AG10803 (cell line): ENCODE measurements at regions not wholly inside any gene's neighbourhood (a gene's known extent, or its start where the extent isn't known, plus 50 kb on each side); places are given as distances from the start of the nearest gene placed in this dataset.

Source experiments
- DNase-seq: peaks from one replicate; pipeline ENCODE4 v3.0.0; 2010; ENCODE audit warnings: low read depth
- H3K4me3 ChIP-seq: 2 replicates; pipeline ENCODE4 v1.5.1; 2011; ENCODE audit warnings: mild to moderate bottlenecking, low read length, control low read depth
- TF ChIP-seq, protein P1 (sequence below): conservative IDR thresholded peaks from 2 replicates; pipeline ENCODE4 v1.5.1; 2011; ENCODE audit warnings: mild to moderate bottlenecking, low read length, control low read depth, inconsistent platforms

DNA sequence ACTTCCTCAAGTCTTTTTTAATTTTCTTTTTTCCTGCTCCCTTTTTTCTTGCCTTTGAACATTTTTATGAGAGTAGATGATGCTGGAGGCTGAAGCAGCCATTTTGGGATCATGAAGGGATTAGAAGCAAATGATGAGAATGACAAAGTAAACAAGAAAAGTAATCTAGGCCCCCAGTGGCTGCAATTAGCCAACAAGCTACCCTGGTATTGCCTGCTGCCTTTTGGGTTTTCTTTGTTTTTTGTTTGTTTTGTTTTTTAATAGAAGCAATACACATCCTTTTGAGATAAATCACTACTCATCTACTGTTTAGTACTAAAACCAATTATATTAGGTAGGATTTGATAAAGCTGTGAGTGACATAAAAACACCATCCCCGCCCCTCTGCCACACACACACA is 280.7 kb upstream of the ADGRL2 start:
- DNase-seq = no peak
- no peak overlapping the region for H3K4me3 ChIP-seq
- TF ChIP-seq, protein P1, sequence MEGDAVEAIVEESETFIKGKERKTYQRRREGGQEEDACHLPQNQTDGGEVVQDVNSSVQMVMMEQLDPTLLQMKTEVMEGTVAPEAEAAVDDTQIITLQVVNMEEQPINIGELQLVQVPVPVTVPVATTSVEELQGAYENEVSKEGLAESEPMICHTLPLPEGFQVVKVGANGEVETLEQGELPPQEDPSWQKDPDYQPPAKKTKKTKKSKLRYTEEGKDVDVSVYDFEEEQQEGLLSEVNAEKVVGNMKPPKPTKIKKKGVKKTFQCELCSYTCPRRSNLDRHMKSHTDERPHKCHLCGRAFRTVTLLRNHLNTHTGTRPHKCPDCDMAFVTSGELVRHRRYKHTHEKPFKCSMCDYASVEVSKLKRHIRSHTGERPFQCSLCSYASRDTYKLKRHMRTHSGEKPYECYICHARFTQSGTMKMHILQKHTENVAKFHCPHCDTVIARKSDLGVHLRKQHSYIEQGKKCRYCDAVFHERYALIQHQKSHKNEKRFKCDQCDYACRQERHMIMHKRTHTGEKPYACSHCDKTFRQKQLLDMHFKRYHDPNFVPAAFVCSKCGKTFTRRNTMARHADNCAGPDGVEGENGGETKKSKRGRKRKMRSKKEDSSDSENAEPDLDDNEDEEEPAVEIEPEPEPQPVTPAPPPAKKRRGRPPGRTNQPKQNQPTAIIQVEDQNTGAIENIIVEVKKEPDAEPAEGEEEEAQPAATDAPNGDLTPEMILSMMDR = no peak

DNA sequence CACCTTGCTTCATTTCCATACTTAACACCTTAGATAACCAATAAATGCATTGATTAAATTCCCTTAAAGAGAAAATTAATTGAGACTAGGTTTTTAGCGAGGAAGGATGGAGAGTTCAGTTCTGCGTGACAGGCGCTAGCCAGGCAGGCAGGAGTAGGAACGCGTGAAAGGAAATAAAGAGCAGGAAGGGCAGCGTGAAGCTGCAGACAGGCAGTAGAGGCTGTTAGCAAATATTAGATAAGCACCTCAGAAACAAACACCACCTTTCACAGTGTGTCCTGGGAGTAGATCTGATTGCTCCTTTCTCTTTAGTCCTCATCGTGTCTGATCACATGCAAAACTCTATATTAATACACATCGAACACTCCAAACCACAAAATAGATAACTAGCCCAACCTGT is 282.7 kb upstream of the ADGRL2 start:
- H3K4me3 ChIP-seq = no peak overlapping the region
- DNase-seq = no peak
- TF ChIP-seq, protein P1 = no peak

DNA sequence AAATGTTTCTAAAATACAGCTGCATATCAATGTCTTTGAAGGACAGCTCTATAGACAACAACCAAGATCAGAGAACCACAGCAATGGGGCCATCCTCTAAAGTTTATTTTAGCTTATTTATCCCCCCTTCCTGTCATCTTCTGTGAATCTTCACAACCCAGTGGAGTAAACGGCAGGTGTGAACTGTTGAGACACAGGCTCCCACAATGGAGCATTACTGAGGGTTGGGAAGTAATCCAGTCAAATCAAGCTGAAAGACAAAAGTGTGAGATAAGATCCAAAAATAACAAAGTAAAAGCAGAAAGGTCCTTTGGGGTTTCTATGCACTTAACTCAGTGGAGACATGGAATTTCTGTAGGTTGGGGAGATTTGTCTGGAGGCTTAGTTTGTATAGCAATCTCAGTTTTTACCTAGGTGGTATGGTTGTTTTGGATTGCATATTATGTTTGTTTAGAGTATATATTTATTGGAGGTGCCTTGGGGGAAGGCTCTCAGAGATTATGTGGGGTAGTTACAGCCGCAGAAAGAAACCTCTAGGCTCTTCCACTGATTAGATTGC is 286.9 kb upstream of the ADGRL2 start:
- no peak overlapping the region for H3K4me3 ChIP-seq
- TF ChIP-seq, protein P1 = no peak
- no peak for DNase-seq

DNA sequence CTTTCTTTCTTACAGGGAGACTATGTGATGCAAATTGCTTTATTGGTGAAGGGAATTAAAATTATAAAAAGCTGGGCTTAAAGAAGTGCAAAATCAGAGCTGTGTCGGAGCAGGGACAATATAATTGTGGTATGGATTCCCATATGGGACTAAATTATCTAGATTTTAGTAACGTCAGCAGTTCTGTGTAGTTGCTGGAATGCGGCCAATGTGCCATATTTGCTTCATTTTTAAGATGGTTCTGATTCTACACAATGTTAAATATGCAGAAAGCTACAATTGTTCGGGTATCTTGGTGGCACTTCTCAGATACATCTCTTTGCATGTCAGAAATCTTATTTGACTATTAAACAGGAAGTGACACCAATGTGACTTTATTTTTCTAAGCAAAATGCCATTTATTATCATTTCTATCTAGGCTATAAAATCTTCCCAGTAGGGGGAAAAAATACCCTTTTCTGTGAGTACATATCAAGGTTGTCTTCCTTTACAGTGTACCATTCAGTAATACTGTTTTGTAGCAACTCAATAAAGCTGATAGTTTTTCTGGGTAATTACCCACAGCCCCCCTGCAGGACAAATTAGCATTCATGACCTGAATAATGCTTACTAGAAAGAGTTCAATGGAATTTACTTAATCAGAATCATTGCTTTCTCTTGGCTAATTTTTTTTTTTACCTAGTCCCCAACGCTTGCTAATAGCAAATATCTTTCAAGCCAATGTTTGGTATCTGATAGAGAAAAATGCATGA is 288.3 kb upstream of the ADGRL2 start:
- TF ChIP-seq, protein P1 = no peak
- no peak for DNase-seq
- no peak overlapping the region for H3K4me3 ChIP-seq

DNA sequence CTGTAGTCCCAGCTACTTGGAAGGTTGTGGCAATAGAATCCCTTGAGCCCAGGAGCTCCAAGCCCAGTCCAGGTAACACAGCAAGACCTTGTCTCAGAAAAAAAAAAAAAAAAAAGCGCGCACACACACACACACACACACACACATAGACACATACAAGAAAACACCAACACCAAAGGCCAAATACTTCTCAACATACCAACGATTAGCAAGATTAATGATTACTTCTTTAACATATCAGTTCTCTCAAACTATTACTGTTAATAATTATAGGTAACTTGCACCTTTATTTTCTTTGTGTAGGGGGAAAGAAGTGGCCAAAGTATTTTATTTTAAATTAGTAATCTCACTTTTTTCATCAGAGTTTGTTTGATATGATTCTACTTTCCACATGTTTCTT is 289.5 kb upstream of the ADGRL2 start:
- DNase-seq = no peak
- H3K4me3 ChIP-seq = no peak overlapping the region
- TF ChIP-seq, protein P1 = no peak

DNA sequence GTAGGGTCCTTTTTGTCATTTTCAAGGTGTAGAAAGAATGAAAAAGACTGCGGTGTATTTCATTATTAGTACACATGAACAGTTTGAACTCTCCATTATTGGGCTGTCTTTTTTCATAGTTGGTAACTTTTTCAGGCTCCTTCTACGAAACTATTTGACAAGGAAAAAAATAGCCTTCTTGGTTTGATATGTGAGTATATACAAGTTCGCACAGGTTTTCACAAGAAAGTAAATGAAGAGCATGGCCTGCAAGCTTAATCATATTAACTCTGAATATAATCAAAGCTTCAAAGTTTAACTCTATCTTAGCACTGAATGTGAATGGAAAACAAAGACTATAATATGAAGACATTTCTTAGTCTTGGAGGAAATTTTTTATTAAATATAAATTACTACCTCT is 290.0 kb upstream of the ADGRL2 start:
- TF ChIP-seq, protein P1 = no peak
- no peak for DNase-seq
- no peak overlapping the region for H3K4me3 ChIP-seq

DNA sequence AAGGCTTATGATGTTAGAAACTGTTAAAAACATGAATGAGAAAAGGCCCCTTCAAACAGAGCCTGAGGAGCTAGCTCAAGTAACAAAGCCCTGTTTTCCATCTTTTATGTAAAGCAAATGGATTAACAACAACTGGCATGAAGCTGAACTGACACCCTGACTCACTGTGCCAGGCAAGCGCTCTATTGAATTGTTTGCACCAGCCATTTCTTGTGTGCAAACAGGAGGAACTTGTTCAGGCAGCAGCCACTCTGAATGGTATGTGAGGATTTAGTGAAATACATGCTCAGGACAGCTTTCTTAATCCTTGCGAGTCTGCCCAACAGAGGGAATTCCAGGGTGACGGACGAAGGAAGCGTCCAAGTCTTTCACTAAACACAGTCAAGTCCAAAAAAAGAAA is 291.1 kb upstream of the ADGRL2 start:
- no peak overlapping the region for H3K4me3 ChIP-seq
- no peak for DNase-seq
- TF ChIP-seq, protein P1 = no peak
